Ovary (tissue), 7 donors: ENCODE measurements at regions not wholly inside any gene's neighbourhood (a gene's known extent, or its start where the extent isn't known, plus 50 kb on each side); places are given as distances from the start of the nearest gene placed in this dataset.

ENCODE experiments used
- DNase-seq, 5 donors: peaks; one replicate each; pipeline ENCODE4 v3.0.0-alpha.2; 2019 to 2020
- H3K27ac ChIP-seq, 2 donors: fragments of 200-600 bp; one replicate each; pipeline versions ENCODE4 v1.5.1 to v1.8.0; 2019 to 2022
- H3K27me3 ChIP-seq: fragments of 200-600 bp; one replicate; pipeline ENCODE4 v1.8.0; 2022
- H3K36me3 ChIP-seq: fragments of 200-600 bp; sonication (generic); one replicate; pipeline ENCODE4 v1.5.1; 2019
- H3K4me1 ChIP-seq: one replicate; pipeline ENCODE4 v1.8.1; 2013; ENCODE audit warnings: mild to moderate bottlenecking, moderate library complexity; ENCODE audit not compliant: insufficient read depth
- H3K4me3 ChIP-seq: fragments of 200-600 bp; sonication (generic); one replicate; pipeline ENCODE4 v1.5.1; 2017
- H3K9me3 ChIP-seq, 2 donors: fragments of 200-600 bp in 1 of 2; sonication (generic) in 1 of 2; one replicate each; pipeline versions ENCODE4 v1.5.1 to v1.8.1; 2013 to 2019; ENCODE audit warnings: mild to moderate bottlenecking in 1 of 2, moderate library complexity in 1 of 2
- CTCF ChIP-seq, 3 donors: fragments of 450-650 bp in 2 of 3; fragments of 200-600 bp in 1 of 3; IDR thresholded peaks; one replicate each; pipeline versions ENCODE4 v1.5.1 to v1.8.0; 2016 to 2022; ENCODE audit warnings: antibody characterized with exemption in 3 of 3, mild to moderate bottlenecking in 1 of 3
- EP300 ChIP-seq: sonication (generic); formaldehyde crosslinking; IDR thresholded peaks from one replicate; pipeline ENCODE4 v1.6.1; 2017; ENCODE audit warnings: antibody characterized with exemption
- POLR2A ChIP-seq: fragments of 450-650 bp; IDR thresholded peaks from one replicate; pipeline ENCODE4 v1.6.1; 2017; ENCODE audit warnings: antibody characterized with exemption, mild to moderate bottlenecking, moderate library complexity
- WGBS, 3 donors: extraction: QIAGEN DNeasy Blood & Tissue Kit in 1 of 3; methylation state at CpG; one replicate each; pipeline versions ENCODE4 v1.1.5 to v1.1.7; 2013 to 2017; 5-methylcytosine and 5-hydroxymethylcytosine counted together
- intact Hi-C, 4 donors: fragments of 100-400 bp; cut with DNase I; formaldehyde crosslinking; loops; one replicate each; pipeline versions ENCODE4 v1.11.0 to v1.15.1; 2022 to 2023
- donor health status: DM: no; HTN: no; CAD: no; lungs with moderate emphysema.
- donor health status: DM: no; HTN: no; CAD: no.
- donor health status: Bipolar disorder and iron deficiency.
- donor health status: DM: no; HTN: no; CAD: no.
- donor health status: DM: yes; HTN: yes; CAD: no.

GRCh38 chr4:81891005-81891996 is 419.6 kb upstream of the RASGEF1B start:
- H3K4me3 ChIP-seq = no peak overlapping the region
- no peak for DNase-seq
- H3K4me1 ChIP-seq = no peaks in the 10 kb centered on the region
- 51 to 55% (median 55%) methylated on average over 7 of the region's 7 CpGs for WGBS, 3 donors
- intact Hi-C loops = no loop called here
- no peaks in the 10 kb centered on the region for H3K36me3 ChIP-seq
- no peaks in the 10 kb centered on the region for H3K9me3 ChIP-seq
- no peaks in the 10 kb centered on the region for H3K27me3 ChIP-seq
- H3K27ac ChIP-seq = no peak overlapping the region
- TF ChIP-seq EP300 (no peak), CTCF (IDR thresholded peaks at IDR 0.05) (no peak), POLR2A (no peak)

- H3K4me1 ChIP-seq = no peaks in the 10 kb centered on the region
- H3K36me3 ChIP-seq = no peaks in the 10 kb centered on the region
- no peak overlapping the region for H3K4me3 ChIP-seq
- TF ChIP-seq EP300 (no peak), POLR2A (no peak), CTCF (IDR thresholded peaks at IDR 0.05) (no peak)
- no peak for DNase-seq
- H3K27me3 ChIP-seq = no peaks in the 10 kb centered on the region
- WGBS, 3 donors = 86 to 89% (median 89%) methylated on average over 4 of the region's 4 CpGs
- no peaks in the 10 kb centered on the region for H3K9me3 ChIP-seq
- intact Hi-C loops = no loop called here
- no peak overlapping the region for H3K27ac ChIP-seq
Observed at GRCh38 chr4:81884986-81885385, 413.3 kb upstream of the RASGEF1B start.

- intact Hi-C loops = no loop called here
- no peaks in the 10 kb centered on the region for H3K9me3 ChIP-seq
- no peak overlapping the region for H3K4me3 ChIP-seq
- H3K27me3 ChIP-seq = no peaks in the 10 kb centered on the region
- no peak for TF ChIP-seq POLR2A
- no peak for TF ChIP-seq EP300
- TF ChIP-seq CTCF (IDR thresholded peaks at IDR 0.05) = no peak
- no peaks in the 10 kb centered on the region for H3K4me1 ChIP-seq
- H3K36me3 ChIP-seq = no peaks in the 10 kb centered on the region
- DNase-seq = no peak
- 81 to 94% (median 91%) methylated on average over 7 of the region's 7 CpGs for WGBS, 3 donors
- no peak overlapping the region for H3K27ac ChIP-seq
Observed at GRCh38 chr4:81883530-81884450, 412.1 kb upstream of the RASGEF1B start.

- no peaks in the 10 kb centered on the region for H3K9me3 ChIP-seq
Observed at GRCh38 chr4:81883004-81883403, 411.3 kb upstream of the RASGEF1B start.

More at GRCh38 chr4:81883004-81883403, 411.3 kb upstream of the RASGEF1B start:
- TF ChIP-seq POLR2A (no peak), EP300 (no peak), CTCF (IDR thresholded peaks at IDR 0.05) (no peak)
- H3K27ac ChIP-seq = no peak overlapping the region
- H3K4me1 ChIP-seq = no peaks in the 10 kb centered on the region
- H3K36me3 ChIP-seq = no peaks in the 10 kb centered on the region
- 86 to 88% (median 88%) methylated on average over 1 of the region's 1 CpG for WGBS, 3 donors
- H3K4me3 ChIP-seq = no peak overlapping the region
- intact Hi-C loops = no loop called here
- no peaks in the 10 kb centered on the region for H3K27me3 ChIP-seq
- DNase-seq = no peak
